ENCODE measurements at regions not wholly inside any gene's neighbourhood (a gene's known extent, or its start where the extent isn't known, plus 50 kb on each side); places are given as distances from the start of the nearest gene placed in this dataset.
"Not testable (repeated sequence)": the region's sequence is repeated elsewhere in the genome, so short reads cannot be mapped to it uniquely, and the experiment has no call there.

GRCh38 chr16:77488652-77489051, 53.8 kb upstream of the ADAMTS18 start:
- DNase-seq (ENCODE audit: low read depth in 2 of 2), result no peak

GRCh38 chr16:77491091-77491490, 56.3 kb upstream of the ADAMTS18 start:
- no peak for DNase-seq (ENCODE audit: low read depth in 2 of 2)

- DNase-seq (ENCODE audit: low read depth in 2 of 2), result no peak
Observed at GRCh38 chr16:77496934-77497333, 62.1 kb upstream of the ADAMTS18 start.

GRCh38 chr16:77499373-77500285, 64.8 kb upstream of the ADAMTS18 start:
- peak in 1 of 2 experiments; percentile 4 for DNase-seq (ENCODE audit: low read depth in 2 of 2)

- DNase-seq (ENCODE audit: low read depth in 2 of 2), result no peak
Observed at GRCh38 chr16:77500286-77500598, 65.4 kb upstream of the ADAMTS18 start.

- DNase-seq (ENCODE audit: low read depth in 2 of 2), result no peak
Observed at GRCh38 chr16:77500934-77501664, 66.3 kb upstream of the ADAMTS18 start.

- DNase-seq (ENCODE audit: low read depth in 2 of 2), result no peak
Observed at GRCh38 chr16:77502448-77502847, 67.6 kb upstream of the ADAMTS18 start.

GRCh38 chr16:77506492-77506891, 71.7 kb upstream of the ADAMTS18 start:
- DNase-seq (ENCODE audit: low read depth in 2 of 2), result not testable (repeated sequence)

GRCh38 chr16:77509051-77509450, 74.2 kb upstream of the ADAMTS18 start:
- no peak for DNase-seq (ENCODE audit: low read depth in 2 of 2)

GRCh38 chr16:77509796-77510195, 75.0 kb upstream of the ADAMTS18 start:
- no peak for DNase-seq (ENCODE audit: low read depth in 2 of 2)

- DNase-seq (ENCODE audit: low read depth in 2 of 2), result no peak
Observed at GRCh38 chr16:77511053-77511452, 76.2 kb upstream of the ADAMTS18 start.

GRCh38 chr16:77514500-77515220, 79.8 kb upstream of the ADAMTS18 start:
- DNase-seq (ENCODE audit: low read depth in 2 of 2), result no peak

- DNase-seq (ENCODE audit: low read depth in 2 of 2), result not testable (repeated sequence)
Observed at GRCh38 chr16:77525226-77525625, 90.4 kb upstream of the ADAMTS18 start.

- DNase-seq (ENCODE audit: low read depth in 2 of 2), result peak; percentile 90
Observed at GRCh38 chr16:77531752-77532151, 96.9 kb upstream of the ADAMTS18 start.

GRCh38 chr16:77536809-77537208, 102.0 kb upstream of the ADAMTS18 start:
- DNase-seq (ENCODE audit: low read depth in 2 of 2), result no peak

- DNase-seq (ENCODE audit: low read depth in 2 of 2), result no peak
Observed at GRCh38 chr16:77539421-77540034, 104.7 kb upstream of the ADAMTS18 start.

GRCh38 chr16:77540646-77541045, 105.8 kb upstream of the ADAMTS18 start:
- peak in 1 of 2 experiments; percentile 51 for DNase-seq (ENCODE audit: low read depth in 2 of 2)

GRCh38 chr16:77541165-77541564, 106.3 kb upstream of the ADAMTS18 start:
- no peak for DNase-seq (ENCODE audit: low read depth in 2 of 2)

- DNase-seq (ENCODE audit: low read depth in 2 of 2), result no peak
Observed at GRCh38 chr16:77548151-77548550, 113.3 kb upstream of the ADAMTS18 start.

GRCh38 chr16:77548766-77549165, 113.9 kb upstream of the ADAMTS18 start:
- no peak for DNase-seq (ENCODE audit: low read depth in 2 of 2)

- no peak for DNase-seq (ENCODE audit: low read depth in 2 of 2)
Observed at GRCh38 chr16:77549876-77550275, 115.0 kb upstream of the ADAMTS18 start.

- no peak for DNase-seq (ENCODE audit: low read depth in 2 of 2)
Observed at GRCh38 chr16:77551357-77551756, 116.5 kb upstream of the ADAMTS18 start.

All from fibroblast of skin of left quadriceps (primary cell).